ENCODE measurements at regions not wholly inside any gene's neighbourhood (a gene's known extent, or its start where the extent isn't known, plus 50 kb on each side); places are given as distances from the start of the nearest gene placed in this dataset.
A peak's percentile ranks its signal among the peaks of the same experiment; 100 is the strongest.

- DNase-seq (ENCODE audit: low read depth in 2 of 2) = peak; percentile 44 to 60
These were observed 441.1 kb upstream of the HTR2A start for GRCh38 chr13:47337781-47338507.

GRCh38 chr13:47334173-47334572 is 437.3 kb upstream of the HTR2A start:
- peak; percentile 92 to 93 for DNase-seq (ENCODE audit: low read depth in 2 of 2)

- peak; percentile 25 to 41 for DNase-seq (ENCODE audit: low read depth in 2 of 2)
These were observed 435.3 kb upstream of the HTR2A start for GRCh38 chr13:47332149-47332548.

GRCh38 chr13:47330031-47330430 is 433.2 kb upstream of the HTR2A start:
- DNase-seq (ENCODE audit: low read depth in 2 of 2) = no peak

GRCh38 chr13:47327861-47328260 is 431.0 kb upstream of the HTR2A start:
- DNase-seq (ENCODE audit: low read depth in 2 of 2) = no peak

- peak; percentile 55 to 64 for DNase-seq (ENCODE audit: low read depth in 2 of 2)
These were observed 429.2 kb upstream of the HTR2A start for GRCh38 chr13:47326061-47326460.

GRCh38 chr13:47317356-47317755 is 420.5 kb upstream of the HTR2A start:
- no peak for DNase-seq (ENCODE audit: low read depth in 2 of 2)

- DNase-seq (ENCODE audit: low read depth in 2 of 2) = no peak
These were observed 413.5 kb upstream of the HTR2A start for GRCh38 chr13:47310401-47310800.

- no peak for DNase-seq (ENCODE audit: low read depth in 2 of 2)
These were observed 410.1 kb upstream of the HTR2A start for GRCh38 chr13:47306991-47307390.

GRCh38 chr13:47303626-47304025 is 406.8 kb upstream of the HTR2A start:
- DNase-seq (ENCODE audit: low read depth in 2 of 2) = no peak

GRCh38 chr13:47299304-47299703 is 402.5 kb upstream of the HTR2A start:
- no peak for DNase-seq (ENCODE audit: low read depth in 2 of 2)

GRCh38 chr13:47298506-47298905 is 401.7 kb upstream of the HTR2A start:
- no peak for DNase-seq (ENCODE audit: low read depth in 2 of 2)

GRCh38 chr13:47294691-47295090 is 397.8 kb upstream of the HTR2A start:
- no peak for DNase-seq (ENCODE audit: low read depth in 2 of 2)

GRCh38 chr13:47291107-47291656 is 394.3 kb upstream of the HTR2A start:
- DNase-seq (ENCODE audit: low read depth in 2 of 2) = no peak

- no peak for DNase-seq (ENCODE audit: low read depth in 2 of 2)
These were observed 392.7 kb upstream of the HTR2A start for GRCh38 chr13:47289567-47289966.

- no peak for DNase-seq (ENCODE audit: low read depth in 2 of 2)
These were observed 391.7 kb upstream of the HTR2A start for GRCh38 chr13:47288546-47288945.

- peak; percentile 45 to 60 for DNase-seq (ENCODE audit: low read depth in 2 of 2)
These were observed 390.5 kb upstream of the HTR2A start for GRCh38 chr13:47287291-47287751.

GRCh38 chr13:47281991-47282390 is 385.1 kb upstream of the HTR2A start:
- no peak for DNase-seq (ENCODE audit: low read depth in 2 of 2)

GRCh38 chr13:47279920-47280319 is 383.1 kb upstream of the HTR2A start:
- DNase-seq (ENCODE audit: low read depth in 2 of 2) = no peak

GRCh38 chr13:47277774-47278173 is 380.9 kb upstream of the HTR2A start:
- DNase-seq (ENCODE audit: low read depth in 2 of 2) = no peak

GRCh38 chr13:47268270-47268669 is 371.4 kb upstream of the HTR2A start:
- no peak for DNase-seq (ENCODE audit: low read depth in 2 of 2)

- DNase-seq (ENCODE audit: low read depth in 2 of 2) = no peak
These were observed 361.5 kb upstream of the HTR2A start for GRCh38 chr13:47258384-47258783.

GRCh38 chr13:47256618-47257017 is 359.8 kb upstream of the HTR2A start:
- DNase-seq (ENCODE audit: low read depth in 2 of 2) = peak; percentile 26 to 34

GRCh38 chr13:47252627-47253026 is 355.8 kb upstream of the HTR2A start:
- DNase-seq (ENCODE audit: low read depth in 2 of 2) = no peak
